ENCODE measurements at regions not wholly inside any gene's neighbourhood (a gene's known extent, or its start where the extent isn't known, plus 50 kb on each side); places are given as distances from the start of the nearest gene placed in this dataset.

DNA sequence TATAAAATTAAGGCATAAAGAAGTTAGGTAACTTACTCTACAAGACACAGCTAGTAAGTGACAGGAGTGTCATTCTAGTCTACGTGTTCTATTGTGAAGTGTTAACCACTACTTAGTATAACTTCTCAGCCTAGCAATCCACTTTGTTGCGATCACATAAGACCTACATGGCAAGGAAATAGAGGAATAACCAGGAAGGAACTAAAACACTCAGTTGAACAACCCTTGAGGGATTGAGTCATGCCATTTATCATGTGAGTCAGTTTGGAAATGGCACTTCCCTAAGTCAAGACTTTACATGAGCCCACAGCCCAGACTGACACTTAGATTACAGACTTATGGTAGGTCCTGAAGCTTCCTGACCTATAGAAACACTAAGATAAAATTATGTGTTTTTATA, 279.5 kb upstream of the PCDH20 start:
- no peak overlapping the region for H3K4me3 ChIP-seq (ENCODE audit: low read length)
- no peak for DNase-seq (ENCODE audit: low read depth, low spot score)

DNA sequence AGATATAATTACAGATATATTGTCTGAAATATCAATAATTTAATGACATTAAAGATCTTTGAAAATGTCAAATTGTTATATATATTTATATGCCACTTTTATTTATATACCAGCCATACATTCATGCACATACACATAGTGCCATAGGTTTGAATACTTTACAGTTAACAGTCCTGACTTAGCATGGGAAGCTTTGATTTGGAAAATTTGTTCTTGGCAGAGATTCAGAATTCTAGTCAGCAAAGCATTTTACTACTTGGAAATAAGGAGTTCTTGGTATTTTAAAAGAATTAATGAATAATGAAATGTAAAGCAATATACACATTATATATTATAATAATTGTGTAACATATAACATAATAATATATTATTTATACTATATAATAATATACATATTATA, 277.0 kb upstream of the PCDH20 start:
- H3K4me3 ChIP-seq (ENCODE audit: low read length): no peak overlapping the region
- no peak for DNase-seq (ENCODE audit: low read depth, low spot score)

DNA sequence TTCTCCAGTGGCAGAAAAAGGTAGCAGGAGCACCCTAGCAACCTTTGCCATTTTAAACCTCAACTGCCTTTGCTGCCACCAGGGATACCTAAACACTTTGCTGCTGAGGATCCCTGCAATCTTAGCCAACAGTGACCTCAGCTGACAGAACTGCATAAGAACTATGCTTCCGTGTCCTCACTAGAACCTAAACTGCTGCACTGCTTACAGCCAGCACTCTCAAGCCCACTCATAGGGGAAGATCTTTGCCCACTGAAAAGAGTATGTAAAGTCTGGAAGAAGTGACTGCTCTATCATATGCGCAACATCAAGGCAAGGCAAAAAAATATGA, 270.0 kb upstream of the PCDH20 start:
- no peak overlapping the region for H3K4me3 ChIP-seq (ENCODE audit: low read length)
- no peak for DNase-seq (ENCODE audit: low read depth, low spot score)

DNA sequence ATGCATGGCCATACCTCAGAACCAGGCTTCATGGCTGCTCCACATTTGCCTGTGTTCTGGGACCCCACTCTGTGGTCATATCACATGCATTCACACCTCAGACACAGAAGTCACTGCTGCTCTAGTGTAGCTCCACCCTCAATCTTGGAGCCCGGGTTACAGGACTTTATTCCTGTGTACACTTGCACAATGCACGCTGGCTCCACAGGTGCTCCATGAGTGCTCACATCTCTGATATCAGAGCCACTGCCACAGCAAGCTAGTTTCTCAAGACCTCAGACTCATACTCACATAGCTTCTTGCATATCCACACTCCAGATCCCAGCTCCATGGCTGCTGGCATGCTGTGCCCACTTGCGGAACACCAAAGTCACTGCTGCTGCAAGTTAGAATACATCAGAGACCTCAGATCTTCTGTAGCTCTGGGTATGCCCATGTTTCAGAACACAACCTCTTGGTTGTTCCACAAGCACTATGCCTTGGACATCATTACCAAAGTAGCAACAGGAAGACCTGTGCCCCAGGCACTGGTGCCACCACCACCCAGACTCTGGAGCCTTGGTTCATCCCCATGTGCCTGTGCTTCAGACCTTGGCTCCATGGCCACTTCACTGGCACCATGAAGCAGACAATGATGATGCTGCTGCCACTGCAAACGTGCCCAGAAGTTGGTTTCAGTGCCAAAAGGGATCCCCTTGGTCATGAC, 269.5 kb upstream of the PCDH20 start:
- DNase-seq (ENCODE audit: low read depth, low spot score): no peak
- H3K4me3 ChIP-seq (ENCODE audit: low read length): no peak overlapping the region

DNA sequence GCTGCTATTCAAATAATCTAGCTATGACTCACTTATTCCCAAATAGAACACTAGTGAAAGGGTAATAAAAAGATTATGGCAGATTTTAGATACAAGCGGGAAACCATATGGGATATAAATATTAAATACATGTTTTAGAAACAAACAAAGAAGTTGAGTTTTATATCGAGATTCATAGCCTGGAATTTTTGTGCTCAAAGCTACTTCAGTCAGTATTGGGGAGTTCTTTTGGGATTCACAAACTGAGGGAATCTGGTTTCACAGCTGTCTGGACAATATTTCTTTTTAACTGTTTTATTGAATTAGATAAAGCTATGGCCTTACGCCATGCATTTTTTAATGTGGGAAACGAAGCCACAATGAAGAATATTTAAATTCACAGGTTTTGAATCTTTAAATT, 257.1 kb upstream of the PCDH20 start:
- no peak for DNase-seq (ENCODE audit: low read depth, low spot score)
- H3K4me3 ChIP-seq (ENCODE audit: low read length): no peak overlapping the region

DNA sequence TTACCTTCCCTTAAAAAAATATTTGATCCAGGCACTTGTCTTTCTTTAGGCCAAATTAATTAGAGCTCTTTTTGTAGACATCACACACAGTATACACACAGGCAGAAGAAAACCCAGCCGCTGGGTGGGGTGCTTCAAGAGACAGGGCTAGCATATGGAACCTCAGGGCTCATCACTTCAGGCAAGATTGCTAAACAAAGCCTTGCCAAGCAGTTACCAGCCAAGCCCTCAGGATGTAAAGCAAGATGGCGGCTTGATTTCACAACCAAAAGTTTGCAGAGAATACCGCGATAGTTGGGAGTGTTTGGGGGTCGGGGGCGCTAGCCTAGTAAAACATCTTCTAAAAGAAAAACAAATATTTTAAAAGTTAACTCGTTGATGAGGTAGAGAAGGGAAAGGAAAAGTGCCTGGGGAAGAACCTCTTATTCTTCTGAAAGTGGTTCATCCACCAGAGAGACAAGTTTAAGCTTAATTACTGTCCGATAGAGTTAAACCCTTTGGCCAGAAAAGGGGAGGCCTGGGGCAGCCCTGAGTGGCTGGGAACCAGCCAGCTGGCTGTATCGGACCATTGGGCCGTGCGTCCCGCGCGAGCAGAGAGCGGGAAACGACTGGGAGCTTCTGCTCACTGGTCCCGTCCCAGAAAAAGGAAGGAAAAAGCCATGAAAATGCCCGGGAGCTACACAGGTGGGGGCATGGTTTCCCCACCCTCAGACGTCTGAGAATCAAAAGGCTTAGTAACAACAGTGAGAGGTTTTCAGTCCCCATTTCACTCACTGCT, 254.9 kb upstream of the PCDH20 start:
- no peak overlapping the region for H3K4me3 ChIP-seq (ENCODE audit: low read length)
- DNase-seq (ENCODE audit: low read depth, low spot score): no peak

DNA sequence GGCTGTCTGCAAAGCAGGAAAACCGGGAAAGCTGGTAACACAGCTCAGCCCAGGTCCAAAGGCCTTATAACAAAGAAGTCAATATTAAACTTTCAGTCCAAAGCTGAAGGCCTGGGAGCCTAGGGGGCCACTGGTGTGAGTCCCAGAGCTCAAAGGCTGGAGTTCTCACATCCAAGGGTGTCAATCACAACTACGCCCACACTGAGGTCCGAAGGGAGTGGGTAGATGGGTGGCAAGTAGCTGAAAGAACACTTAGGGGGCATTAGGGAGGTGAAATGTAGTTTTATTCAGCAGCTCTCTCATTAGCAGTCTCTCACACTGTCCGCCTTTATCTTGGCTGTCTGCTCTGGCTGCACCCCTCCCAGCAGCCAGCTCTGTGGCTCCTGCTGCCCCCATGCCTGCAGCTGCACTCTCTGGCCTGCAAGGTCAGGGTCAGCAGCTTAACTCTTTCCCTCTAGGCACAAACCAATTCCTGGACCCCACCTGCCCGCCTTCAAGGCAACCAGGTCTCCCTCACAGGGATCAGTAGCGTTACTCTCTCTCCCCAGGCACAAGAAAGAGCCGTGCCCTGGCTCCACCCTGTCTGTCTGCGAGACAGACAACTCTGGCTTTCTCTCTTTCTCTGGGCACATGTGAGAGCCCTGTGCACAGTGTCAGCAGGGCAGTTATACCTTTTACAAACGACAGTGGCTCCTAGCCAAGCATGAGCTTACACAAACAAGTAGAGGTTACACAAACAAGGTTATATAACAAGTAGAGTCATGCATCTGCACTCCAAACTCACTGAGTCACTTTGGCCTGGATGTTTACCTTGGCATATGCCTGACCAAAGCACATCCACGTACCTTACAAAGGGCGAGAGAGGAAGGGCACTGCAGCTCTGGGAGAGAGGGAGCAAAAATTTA, 249.4 kb upstream of the PCDH20 start:
- no peak for DNase-seq (ENCODE audit: low read depth, low spot score)

DNA sequence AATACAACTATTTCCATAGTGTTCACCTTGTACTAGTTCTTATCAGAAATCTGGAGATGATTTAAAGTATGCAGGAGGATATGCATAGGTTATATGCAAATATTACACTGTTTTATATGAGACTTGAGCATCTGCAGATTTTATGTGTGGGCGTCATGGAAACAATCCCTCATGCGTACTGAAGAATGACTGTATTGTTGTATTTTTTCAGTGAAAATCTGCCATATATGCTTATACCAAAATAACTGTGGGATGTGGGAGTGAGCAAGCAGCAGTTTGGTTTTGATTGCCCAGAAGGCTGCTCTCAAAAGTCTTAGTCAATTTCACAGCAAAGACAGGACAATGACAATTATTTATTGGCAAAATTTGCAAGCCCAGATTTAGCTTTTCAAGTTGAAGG, 238.8 kb upstream of the PCDH20 start:
- no peak for DNase-seq (ENCODE audit: low read depth, low spot score)
- H3K4me3 ChIP-seq (ENCODE audit: low read length): no peak overlapping the region

More for the DNA sequence above, 249.4 kb upstream of the PCDH20 start:
- H3K4me3 ChIP-seq (ENCODE audit: low read length): no peak overlapping the region

DNA sequence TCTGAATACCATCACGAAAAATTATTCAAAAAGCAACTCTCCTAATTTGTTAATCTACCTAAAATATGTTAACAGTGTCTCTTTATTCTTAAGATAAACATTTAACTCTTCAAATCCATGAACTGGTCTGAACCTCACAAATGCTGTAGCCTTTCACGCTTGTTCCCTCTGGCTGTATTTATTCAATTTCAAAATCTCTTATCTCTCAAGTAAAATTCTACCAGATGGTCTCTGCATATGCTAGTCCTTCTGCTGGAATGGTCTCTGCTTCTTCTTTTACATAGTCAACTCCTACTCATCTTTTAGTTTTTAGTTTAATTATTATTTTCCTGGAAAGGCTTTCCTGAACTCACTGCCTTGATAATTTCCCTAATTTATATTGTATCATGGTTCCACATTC, 232.9 kb upstream of the PCDH20 start:
- DNase-seq (ENCODE audit: low read depth, low spot score): no peak
- H3K4me3 ChIP-seq (ENCODE audit: low read length): no peak overlapping the region

DNA sequence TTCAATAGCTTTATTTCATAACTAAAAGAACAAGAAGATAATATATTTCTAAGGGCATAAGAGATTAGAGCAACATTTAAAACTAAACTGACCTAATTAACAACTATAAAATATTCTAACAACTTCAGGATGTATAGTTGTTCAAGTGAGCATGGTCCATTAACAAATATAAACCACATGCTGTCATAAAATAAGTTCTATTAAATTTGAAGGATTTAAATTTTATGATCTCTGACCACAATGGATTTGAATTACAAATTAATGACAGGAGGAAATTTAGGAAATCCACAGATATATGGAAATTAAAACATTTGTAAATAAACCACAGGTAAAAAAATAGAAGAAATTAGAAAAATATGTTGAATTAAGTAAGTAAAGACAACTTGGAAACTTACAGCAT, 196.5 kb upstream of the PCDH20 start:
- DNase-seq (ENCODE audit: low read depth, low spot score): no peak
- no peak overlapping the region for H3K4me3 ChIP-seq (ENCODE audit: low read length)

DNA sequence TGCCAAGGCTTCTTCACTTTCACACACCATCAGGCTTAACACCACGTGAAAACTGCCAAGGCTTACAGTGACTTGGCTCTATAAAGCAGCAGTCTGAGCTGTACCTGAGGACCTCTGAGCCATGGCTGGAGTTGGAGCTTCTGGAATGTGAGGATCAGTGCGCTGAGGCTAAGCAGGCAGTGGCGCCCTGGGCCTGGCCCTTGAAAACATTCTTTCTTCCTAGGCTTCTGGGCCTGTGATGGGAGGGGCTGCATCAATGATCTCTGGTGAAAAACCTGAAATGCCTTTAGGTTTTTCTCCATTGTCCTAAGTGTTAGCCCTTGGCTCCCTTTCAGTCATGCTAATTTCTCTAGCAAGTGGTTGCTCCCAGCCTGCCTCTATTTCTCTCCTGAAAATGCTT, 192.5 kb upstream of the PCDH20 start:
- DNase-seq (ENCODE audit: low read depth, low spot score): no peak
- no peak overlapping the region for H3K4me3 ChIP-seq (ENCODE audit: low read length)

DNA sequence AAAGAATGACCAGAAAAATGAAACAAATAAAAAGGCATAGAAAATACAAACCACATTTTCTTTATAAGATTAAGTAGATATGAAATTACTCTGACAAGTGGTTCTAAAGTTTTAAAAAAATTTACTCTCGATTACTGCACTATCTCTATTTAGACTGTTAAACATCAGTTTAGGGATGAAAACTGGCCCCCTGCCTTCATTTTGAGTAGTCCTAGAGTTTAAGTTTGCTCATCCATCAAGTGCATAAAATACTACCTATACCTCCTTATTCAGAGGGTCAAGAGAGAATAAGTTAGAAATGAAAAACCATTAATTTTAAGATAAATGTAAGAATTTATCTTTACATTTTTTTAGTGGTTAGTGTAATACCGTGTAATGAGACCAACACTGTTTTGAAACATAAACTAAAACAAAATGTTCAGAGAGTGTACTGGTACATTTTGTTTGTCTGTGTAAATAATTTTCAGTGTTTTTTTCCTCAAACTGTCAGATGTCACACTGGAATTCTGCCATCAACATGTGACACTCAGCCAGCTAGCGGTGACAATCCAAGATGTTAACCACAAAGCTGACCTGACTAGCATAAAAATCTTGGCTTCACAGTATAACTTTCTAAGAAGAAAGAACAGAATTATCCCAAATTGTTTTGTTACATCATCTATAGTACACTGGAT, 184.8 kb upstream of the PCDH20 start:
- no peak for DNase-seq (ENCODE audit: low read depth, low spot score)
- H3K4me3 ChIP-seq (ENCODE audit: low read length): no peak overlapping the region

DNA sequence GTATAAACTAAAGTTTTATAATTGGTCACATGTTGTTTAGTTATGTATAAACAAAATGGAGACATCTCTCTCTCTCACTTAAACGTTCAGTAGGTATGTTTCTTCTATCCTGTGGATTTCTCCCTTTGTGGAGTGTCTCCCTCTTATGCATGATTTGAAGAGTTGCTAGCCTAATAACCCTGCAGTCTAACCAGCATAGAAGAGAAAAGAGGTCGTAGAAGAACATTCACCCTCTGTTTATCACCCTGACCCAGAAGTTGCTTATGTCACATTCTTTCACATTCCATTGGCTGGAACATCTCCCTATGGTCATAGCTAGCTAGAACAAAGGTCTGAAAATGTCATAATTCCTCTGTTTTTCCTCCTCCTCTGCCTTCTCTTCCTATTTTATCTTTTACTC, 176.8 kb upstream of the PCDH20 start:
- no peak for DNase-seq (ENCODE audit: low read depth, low spot score)
- no peak overlapping the region for H3K4me3 ChIP-seq (ENCODE audit: low read length)

DNA sequence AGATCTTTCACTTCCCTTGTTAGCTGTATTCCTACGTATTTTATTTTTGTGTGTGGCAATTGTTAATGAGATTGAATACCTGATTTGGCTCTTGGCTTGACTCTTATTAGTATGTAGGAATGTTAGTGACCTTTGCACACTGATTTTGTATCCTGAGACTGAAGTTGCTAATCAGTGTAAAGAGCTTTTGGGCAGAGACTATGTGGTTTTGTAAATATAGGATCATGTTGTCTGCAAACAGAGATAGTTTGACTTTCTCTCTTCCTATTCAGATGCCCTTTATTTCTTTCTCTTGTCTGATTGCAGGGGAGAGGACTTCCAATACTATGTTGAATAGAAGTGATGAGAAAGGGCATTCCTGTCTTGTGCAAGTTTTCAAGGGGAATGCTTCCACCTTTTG, 160.3 kb upstream of the PCDH20 start:
- no peak for DNase-seq (ENCODE audit: low read depth, low spot score)
- no peak overlapping the region for H3K4me3 ChIP-seq (ENCODE audit: low read length)

DNA sequence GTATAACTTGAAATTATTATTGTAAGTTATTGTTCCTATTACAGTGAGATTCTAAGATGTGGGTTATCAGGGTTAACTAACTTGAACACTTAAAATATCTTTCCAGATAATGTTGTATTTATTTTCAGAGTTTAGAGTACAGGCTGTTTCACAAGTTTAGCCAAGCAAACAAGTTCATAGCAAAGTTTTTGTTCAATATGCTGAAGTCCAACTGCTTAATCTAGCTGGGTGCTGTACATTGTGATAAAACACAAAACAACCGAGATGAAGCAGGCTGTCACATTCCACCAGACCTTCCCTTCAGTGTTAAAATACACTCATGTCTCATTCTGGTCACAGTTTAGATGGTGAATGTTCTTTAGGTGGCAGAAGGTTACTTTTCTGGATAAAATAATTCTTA, 148.0 kb upstream of the PCDH20 start:
- no peak overlapping the region for H3K4me3 ChIP-seq (ENCODE audit: low read length)
- no peak for DNase-seq (ENCODE audit: low read depth, low spot score)

DNA sequence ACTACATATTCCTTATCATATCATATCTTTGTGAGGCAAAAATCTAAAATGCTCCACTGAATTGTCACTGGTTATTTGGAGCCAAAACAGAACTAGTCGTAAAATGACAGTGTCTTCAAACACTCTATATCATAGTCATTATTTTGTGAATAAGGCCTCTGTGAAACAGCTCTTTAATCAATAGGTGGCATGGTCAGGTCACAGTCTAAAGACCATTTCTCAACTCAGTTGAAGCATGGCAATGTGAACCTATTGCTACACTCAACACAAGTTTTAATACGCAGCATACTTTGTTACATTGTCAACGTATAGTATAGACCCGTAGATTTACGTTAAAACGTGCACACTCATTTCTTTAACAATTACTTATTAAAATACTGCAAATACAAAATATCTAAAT, 131.3 kb upstream of the PCDH20 start:
- DNase-seq (ENCODE audit: low read depth, low spot score): no peak
- H3K4me3 ChIP-seq (ENCODE audit: low read length): no peak overlapping the region

DNA sequence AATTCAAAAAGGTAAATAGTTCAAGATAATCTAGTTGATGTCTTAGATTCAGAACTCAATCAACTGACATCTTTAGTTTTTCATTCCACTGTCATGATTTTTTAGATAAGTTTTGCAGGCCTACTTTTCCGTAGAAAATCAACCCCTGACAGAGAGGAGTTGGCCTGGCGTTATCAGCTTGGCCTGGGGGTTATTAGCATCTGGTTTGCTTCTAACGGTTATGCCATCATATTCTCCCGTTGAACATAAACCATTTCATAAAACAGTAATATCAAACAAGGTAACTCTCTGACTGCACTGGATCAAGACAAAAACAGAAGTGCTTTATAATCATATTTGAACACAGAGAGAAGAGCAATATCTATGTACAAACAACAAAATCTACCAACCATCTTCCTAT, 130.8 kb upstream of the PCDH20 start:
- H3K4me3 ChIP-seq (ENCODE audit: low read length): no peak overlapping the region
- DNase-seq (ENCODE audit: low read depth, low spot score): no peak

DNA sequence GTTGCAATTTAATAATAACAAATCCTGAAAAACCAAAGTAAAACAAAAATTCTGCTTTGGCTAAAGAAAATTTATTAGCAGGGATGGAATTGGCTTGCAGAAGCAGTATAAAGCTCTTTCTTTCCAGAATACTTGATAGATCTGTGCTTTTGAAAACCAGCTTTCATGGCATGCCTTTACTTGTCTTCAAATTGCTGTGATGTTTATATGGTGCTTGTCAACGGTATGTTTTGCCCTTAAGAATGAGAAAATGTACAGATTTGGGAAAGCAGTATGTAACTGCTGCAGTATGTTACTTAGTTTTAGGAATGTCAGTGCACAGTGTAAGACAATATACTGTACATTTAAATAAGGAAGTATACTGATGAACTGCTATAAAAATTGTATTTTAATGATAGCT, 120.8 kb upstream of the PCDH20 start:
- H3K4me3 ChIP-seq (ENCODE audit: low read length): no peak overlapping the region
- DNase-seq (ENCODE audit: low read depth, low spot score): no peak

DNA sequence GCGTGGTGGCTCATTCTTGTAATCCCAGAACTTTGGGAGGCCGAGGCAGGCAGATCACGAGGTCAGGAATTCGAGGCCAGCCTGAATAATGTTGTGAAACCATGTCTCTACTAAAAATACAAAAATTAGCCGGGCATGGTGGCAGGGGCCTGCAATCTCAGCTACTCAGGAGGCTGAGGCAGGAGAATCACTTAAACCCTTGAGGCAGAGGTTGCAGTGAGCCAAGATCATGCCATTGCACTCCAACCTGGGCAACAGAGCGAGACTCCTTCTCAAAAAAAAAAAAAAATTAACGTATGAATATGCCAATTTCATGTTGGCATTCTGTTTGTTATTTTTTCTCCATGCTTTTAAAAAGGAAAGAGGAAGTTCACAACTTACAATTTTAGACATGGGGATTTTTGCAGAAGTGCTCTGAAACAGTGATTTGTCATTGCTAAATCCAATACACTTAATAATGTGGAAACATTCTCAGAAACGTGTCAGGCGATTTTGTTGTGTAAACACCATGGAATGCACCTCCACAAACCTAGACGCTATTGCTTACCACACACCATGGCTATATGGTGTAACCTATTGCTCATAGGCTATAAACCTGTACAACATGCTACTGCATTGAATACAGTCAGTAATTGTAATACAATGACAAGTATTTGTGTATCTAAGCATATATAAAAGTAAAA, 115.9 kb upstream of the PCDH20 start:
- H3K4me3 ChIP-seq (ENCODE audit: low read length): no peak overlapping the region
- DNase-seq (ENCODE audit: low read depth, low spot score): no peak

All from Jurkat, Clone E6-1 (cell line).